Activated B cell treated with CpG ODN at 0.5 μM for 24 hours (primary cell): ENCODE measurements at regions not wholly inside any gene's neighbourhood (a gene's known extent, or its start where the extent isn't known, plus 50 kb on each side); places are given as distances from the start of the nearest gene placed in this dataset.

Source experiments
- ATAC-seq: fragments of 200-7000 bp; cut with Tn5 transposase; one replicate; pipeline ENCODE4 v1.10.0; 2021; ENCODE audit warnings: low read depth, mild to moderate bottlenecking, moderate library complexity
- CTCF ChIA-PET: fragments of 350-600 bp; sonication (Branson Sonifier 250); formaldehyde crosslinking; loops from one replicate; lab custom pipeline; 2021; ENCODE audit warnings: antibody characterized with exemption; lab: Charles Lee
- POLR2A ChIA-PET: fragments of 350-600 bp; sonication (Branson Sonifier 250); formaldehyde crosslinking; loops from one replicate; lab custom pipeline; 2021; ENCODE audit warnings: antibody characterized with exemption; lab: Charles Lee
- DNase-seq: peaks from one replicate; pipeline ENCODE4 v3.0.0; 2022
- H3K27ac Mint-ChIP-seq: one replicate; pipeline ENCODE4 v1.8.0; 2020; ENCODE audit warnings: mixed read lengths
- H3K27me3 Mint-ChIP-seq: one replicate; pipeline ENCODE4 v1.8.0; 2021; ENCODE audit warnings: mixed read lengths
- H3K36me3 Mint-ChIP-seq: one replicate; pipeline ENCODE4 v1.8.0; 2021; ENCODE audit warnings: low read depth, mixed read lengths
- H3K4me1 Mint-ChIP-seq: one replicate; pipeline ENCODE4 v1.8.0; 2021; ENCODE audit warnings: mixed read lengths
- H3K4me3 Mint-ChIP-seq: one replicate; pipeline ENCODE4 v1.8.0; 2020; ENCODE audit warnings: mild to moderate bottlenecking, mixed read lengths
- H3K9me3 Mint-ChIP-seq: one replicate; pipeline ENCODE4 v1.8.0; 2020; ENCODE audit warnings: mixed read lengths
- CTCF ChIP-seq: fragments of 200-600 bp; IDR thresholded peaks from one replicate; pipeline ENCODE4 v1.8.0; 2022; ENCODE audit warnings: antibody characterized with exemption, mild to moderate bottlenecking
- intact Hi-C: fragments of 100-400 bp; cut with micrococcal nuclease; formaldehyde crosslinking; loops from one replicate; pipeline ENCODE4 v1.15.1; 2024

- DNase-seq (no peak), ATAC-seq (no peak)
- Mint-ChIP-seq H3K4me3 (no peak overlapping the region), H3K27ac (no peak overlapping the region), H3K36me3 (no peaks in the 10 kb centered on the region), H3K27me3 (peaks cover 4% of the 10 kb centered on the region), H3K9me3 (no peaks in the 10 kb centered on the region), H3K4me1 (no peaks in the 10 kb centered on the region)
- intact Hi-C loops: no loop called here
- CTCF ChIA-PET: no interaction called here
- POLR2A ChIA-PET: no interaction called here
- TF ChIP-seq CTCF: no peak
Measured at GRCh38 chr13:24008679-24009078, 111.4 kb upstream of the C1QTNF9B start.

- Mint-ChIP-seq H3K9me3 (no peaks in the 10 kb centered on the region), H3K4me1 (no peaks in the 10 kb centered on the region), H3K27me3 (peaks cover 3% of the 10 kb centered on the region), H3K27ac (no peak overlapping the region), H3K4me3 (no peak overlapping the region), H3K36me3 (no peaks in the 10 kb centered on the region)
- TF ChIP-seq CTCF: no peak
- ChIA-PET POLR2A (no interaction called here), CTCF (no interaction called here)
- no peak for ATAC-seq
- intact Hi-C loops: no loop called here
- no peak for DNase-seq
Measured at GRCh38 chr13:24011266-24011665, 114.0 kb upstream of the C1QTNF9B start.

DNA sequence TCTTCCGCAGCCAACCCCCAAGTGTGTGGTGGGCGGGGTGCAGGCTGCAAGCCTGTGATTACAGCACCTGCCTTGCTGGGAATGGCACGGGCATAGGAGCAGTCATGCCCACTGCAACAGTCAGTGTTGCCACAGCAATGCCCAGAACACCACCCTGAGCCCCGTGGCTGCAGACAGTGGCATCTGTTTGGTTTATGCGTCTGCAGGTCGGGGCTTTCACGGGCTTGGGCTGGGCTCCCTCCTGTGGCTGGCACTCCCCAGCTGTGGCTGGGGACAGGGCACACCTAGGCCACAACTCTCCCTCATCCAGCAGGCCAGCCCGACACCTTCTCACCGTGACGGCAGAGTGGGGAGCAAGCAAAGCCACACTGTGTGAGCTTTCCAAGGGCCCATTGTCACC is 115.3 kb upstream of the C1QTNF9B start:
- Mint-ChIP-seq H3K4me1 (no peaks in the 10 kb centered on the region), H3K36me3 (no peaks in the 10 kb centered on the region), H3K27me3 (peaks cover 3% of the 10 kb centered on the region), H3K27ac (no peak overlapping the region), H3K9me3 (no peaks in the 10 kb centered on the region), H3K4me3 (no peak overlapping the region)
- no peak for ATAC-seq
- ChIA-PET CTCF (no interaction called here), POLR2A (no interaction called here)
- intact Hi-C loops: no loop called here
- no peak for DNase-seq
- TF ChIP-seq CTCF: no peak

- ChIA-PET CTCF (no interaction called here), POLR2A (no interaction called here)
- Mint-ChIP-seq H3K27me3 (peaks cover 3% of the 10 kb centered on the region), H3K27ac (no peak overlapping the region), H3K36me3 (no peaks in the 10 kb centered on the region), H3K4me3 (no peak overlapping the region), H3K4me1 (no peaks in the 10 kb centered on the region), H3K9me3 (no peaks in the 10 kb centered on the region)
- intact Hi-C loops: no loop called here
- no peak for TF ChIP-seq CTCF
- DNase-seq (no peak), ATAC-seq (no peak)
Measured at GRCh38 chr13:24013189-24013588, 115.9 kb upstream of the C1QTNF9B start.

DNA sequence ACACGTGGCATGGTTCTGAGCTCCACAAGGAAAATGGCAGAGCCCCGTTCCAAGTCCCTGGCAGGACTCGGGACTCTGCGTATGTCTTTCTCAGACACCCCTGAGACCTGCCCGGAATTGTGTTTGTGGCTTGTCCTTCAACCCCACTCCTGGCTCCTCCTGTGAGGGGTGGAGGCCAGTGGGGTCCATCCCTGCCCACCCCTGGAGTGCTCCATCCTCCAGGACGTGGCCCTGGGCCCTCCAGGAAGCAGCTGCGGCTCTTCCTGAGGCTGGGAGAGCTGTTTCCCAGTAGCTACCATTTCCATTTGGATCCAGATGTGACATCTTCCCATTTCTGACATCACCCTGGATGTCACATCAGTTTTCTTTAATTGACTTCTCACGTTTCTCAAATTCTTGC is 118.7 kb upstream of the C1QTNF9B start:
- Mint-ChIP-seq H3K4me3 (no peak overlapping the region), H3K27ac (no peak overlapping the region), H3K27me3 (peaks cover 3% of the 10 kb centered on the region), H3K4me1 (no peaks in the 10 kb centered on the region), H3K9me3 (no peaks in the 10 kb centered on the region), H3K36me3 (no peaks in the 10 kb centered on the region)
- TF ChIP-seq CTCF: no peak
- intact Hi-C loops: no loop called here
- ATAC-seq: no peak
- ChIA-PET POLR2A (no interaction called here), CTCF (no interaction called here)
- no peak for DNase-seq
